Testis (tissue), 2 donors: ENCODE measurements at regions not wholly inside any gene's neighbourhood (a gene's known extent, or its start where the extent isn't known, plus 50 kb on each side); places are given as distances from the start of the nearest gene placed in this dataset.

ENCODE experiments used
- CTCF ChIP-seq, 3 experiments: fragments of 450-650 bp in 2 of 3; fragments of 200-600 bp in 1 of 3; sonication (generic) in 1 of 3; IDR thresholded peaks; one replicate each; pipeline ENCODE4 v1.5.1; 2016 to 2019; ENCODE audit warnings: antibody characterized with exemption in 3 of 3, mild to moderate bottlenecking in 2 of 3, moderate library complexity in 1 of 3
- POLR2A ChIP-seq: fragments of 450-650 bp; IDR thresholded peaks from one replicate; pipeline ENCODE4 v1.6.1; 2017; ENCODE audit warnings: antibody characterized with exemption, mild to moderate bottlenecking, moderate library complexity

- TF ChIP-seq CTCF (IDR thresholded peaks at IDR 0.05) (no peak), POLR2A (no peak)
Measured at GRCh38 chr2:198282061-198282460, 477.7 kb downstream of the PLCL1 start.
